CD4-positive, alpha-beta T cell treated with Interferon gamma for 1 hour (primary cell): ENCODE measurements at regions not wholly inside any gene's neighbourhood (a gene's known extent, or its start where the extent isn't known, plus 50 kb on each side); places are given as distances from the start of the nearest gene placed in this dataset.

Experiments used
- DNase-seq: peaks from one replicate; pipeline ENCODE4 v3.0.0-alpha.2; 2020

DNA sequence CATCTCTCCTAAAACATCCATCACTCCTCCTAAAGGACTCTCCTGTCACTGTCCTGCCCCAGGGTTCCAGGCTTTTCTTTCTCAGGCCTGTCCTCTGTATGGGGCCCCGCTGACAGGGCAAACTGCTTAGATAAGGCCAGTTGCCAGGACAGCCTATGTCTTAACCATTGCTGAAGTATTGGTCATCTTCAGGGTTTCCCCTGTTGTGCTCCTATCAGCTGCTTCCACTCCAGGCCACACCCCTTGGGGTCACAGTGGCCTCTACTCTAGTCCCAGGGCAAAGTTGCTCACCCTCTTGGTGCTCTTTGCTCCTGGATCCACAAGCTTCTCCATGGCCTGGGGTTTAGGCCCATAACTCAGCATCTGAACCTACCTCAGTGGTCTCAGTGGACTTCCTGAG, 138.0 kb upstream of the PJA1 start:
- DNase-seq = no peak

DNA sequence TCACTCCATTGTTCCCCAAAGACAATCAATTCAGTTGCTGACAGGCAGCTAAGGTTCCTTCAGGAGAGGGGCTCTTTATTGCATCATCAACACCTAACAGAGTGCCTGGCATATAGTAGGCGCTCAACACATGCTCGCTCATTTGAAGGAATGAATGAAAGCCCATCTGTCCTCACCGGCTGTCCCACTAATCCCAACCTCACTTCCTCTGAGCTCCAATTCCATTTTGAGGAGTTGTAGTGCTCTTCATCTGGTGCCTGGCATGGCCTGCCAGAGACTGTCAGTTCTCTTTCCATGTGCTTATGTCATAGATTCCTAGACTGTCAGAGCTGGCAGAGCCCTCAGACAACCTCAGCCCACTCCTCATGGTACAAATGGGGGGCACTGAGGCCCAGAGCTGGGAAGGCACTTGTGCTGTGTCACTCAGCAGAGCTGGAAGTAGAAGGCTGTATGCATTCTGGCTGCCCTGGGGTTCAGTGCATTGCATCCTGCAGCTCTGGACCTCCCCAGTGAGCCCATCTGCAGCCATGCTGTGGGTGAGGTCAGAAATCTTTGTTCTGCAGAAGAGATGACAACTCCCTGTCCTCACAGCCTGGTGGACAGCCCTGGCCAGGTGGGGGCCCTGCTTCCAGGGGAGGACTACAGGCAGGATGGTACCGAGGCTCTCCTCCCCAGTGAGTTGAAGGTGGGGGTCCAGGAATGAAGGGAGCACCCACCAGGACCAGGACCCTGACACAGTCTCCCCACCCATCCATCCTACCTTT, 134.9 kb upstream of the PJA1 start:
- no peak for DNase-seq

DNA sequence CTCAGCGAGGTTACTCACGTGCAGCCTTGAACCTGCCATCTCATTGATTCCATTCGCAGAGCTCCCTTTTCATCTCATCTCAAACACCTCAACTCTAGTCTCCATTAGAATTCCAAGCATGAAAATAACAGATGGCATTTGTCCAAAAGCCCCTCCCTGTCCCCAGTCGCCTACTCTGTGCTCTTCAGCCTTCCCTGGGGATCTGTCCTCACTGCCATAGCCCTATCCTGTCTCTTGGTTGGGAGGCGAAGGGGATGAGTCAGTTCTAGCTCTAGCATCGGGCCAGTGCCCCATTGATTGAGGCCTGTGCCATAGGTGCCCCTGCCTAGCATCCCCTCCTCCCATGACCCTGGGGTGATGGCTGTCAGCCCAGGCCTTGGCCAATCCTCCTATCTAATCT, 134.0 kb upstream of the PJA1 start:
- DNase-seq = no peak

DNA sequence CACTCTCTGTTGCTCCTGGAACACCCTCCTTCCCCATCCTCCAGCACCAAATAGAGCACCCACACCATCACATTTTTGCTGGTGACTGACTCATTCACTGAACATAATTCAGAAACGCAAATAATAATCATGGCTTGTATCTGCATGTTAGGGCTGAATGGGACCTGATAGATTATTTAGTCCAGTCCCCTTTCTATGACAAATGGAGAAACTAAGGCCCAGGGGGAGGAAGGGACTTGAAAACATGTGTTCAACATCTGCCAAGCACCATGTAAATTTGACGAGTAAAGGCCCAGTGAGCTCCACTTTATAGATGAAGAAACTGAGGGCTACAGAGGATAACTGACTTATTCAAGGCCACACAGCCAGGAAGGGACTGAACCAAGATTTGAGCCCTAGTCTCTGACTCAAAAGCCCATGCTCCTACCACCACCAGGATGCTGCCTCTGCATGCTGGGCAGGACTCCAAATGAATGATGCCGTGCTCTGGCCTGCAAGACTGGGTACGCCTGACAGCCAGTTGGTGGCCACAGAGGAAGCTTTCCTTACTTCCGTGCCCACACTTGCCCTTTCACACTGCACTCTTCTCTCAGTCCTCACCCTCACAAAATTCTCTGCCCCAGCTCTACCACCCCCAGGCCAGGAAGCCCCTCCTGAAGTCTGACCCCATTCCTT, 133.3 kb upstream of the PJA1 start:
- no peak for DNase-seq

DNA sequence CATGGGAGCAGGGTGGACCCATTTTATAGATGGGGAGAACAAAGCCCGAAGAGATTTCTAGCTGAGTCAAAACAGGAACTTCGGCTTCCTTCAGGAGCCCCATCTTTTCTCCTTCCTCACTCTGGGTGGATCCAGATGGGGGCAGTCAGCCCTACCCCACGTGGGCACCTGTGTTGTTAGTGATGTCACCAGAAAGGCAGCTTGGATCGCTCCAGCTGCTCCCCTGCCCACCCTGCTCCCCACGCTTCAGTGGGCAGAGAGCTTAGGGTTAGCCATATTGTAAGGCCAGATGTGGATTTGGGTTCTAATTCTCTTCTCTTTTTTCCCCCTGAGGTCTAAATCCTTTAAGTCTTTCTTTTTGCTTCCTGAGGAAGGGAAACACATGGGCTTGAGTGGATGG, 132.3 kb upstream of the PJA1 start:
- no peak for DNase-seq

DNA sequence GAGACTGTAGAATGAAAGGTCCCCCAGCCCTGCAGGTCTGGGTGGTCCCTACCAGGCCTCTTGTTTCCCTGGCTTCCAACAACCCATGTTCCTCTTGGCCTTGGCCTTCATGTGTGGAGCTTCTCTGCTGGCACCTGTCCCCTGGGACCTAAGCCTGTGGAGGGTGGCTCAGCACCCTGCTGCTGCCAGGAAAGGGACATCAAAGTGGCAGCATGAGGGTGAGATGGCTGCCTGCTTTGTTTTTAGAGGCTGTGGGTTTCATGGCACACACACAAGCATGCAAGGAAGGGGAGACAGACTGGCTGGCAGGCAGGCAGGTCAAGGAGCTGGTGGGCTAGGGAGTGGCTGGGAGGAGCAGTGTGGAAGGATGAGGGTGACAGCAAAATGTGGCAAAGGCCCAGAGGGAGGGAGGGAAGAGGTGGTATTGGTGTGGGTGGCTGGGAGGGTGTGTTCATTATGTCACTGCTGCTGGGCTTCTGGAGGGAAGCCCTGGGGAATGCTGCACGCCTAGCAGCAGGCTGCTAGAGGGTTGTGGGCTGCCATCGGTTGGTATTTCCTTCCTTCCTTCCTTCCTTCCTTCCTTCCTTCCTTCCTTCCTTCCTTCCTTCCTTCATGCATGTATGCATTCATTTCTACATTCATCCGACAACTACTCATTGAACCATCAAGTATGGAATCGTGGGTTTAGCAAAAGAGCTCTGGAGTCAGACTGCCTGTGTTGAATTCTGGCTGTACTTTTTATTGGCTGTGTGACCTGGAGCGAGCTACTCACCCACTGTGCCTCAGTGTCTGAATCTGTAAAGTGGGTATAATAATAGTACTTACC, 128.7 kb upstream of the PJA1 start:
- DNase-seq = no peak

DNA sequence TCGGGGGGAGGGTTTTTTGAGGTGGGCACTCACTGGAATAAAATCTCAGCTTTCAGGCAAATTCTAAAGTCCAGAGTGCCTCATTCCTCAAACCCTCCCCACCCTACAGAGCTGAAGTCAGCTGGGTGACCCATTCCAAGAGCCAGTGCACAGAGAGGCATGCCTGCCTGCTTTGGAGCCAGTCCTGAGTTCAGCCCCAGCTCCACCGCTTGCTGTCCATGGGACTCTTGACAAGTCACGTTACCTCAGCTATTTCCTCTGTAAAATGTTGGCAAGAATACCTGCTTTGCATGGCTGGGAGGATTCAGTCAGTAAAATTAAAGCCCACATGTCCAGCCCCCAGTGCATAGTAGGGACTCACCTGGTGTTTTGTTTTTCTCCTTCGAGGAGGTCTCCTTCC, 125.9 kb upstream of the PJA1 start:
- DNase-seq = no peak

DNA sequence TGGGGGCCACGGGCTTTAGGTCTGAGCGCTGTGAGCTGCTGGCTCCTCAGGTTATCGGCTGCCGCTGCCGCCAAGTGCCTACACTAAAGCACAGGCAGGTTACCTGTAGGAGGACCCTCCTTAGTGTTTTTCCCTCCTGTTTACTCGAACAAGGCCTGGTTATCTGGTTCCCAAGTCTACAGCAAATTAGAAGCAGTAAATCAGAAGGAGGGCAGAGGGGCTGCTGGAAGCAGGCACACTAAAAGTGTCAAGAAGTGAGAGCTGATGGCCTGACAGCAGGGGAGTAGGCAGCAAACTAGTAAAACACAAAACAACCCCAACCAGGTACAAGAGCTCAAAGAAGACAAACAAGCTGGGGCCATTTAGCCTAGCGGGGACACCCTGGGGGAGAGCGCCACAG, 125.0 kb upstream of the PJA1 start:
- DNase-seq = no peak

DNA sequence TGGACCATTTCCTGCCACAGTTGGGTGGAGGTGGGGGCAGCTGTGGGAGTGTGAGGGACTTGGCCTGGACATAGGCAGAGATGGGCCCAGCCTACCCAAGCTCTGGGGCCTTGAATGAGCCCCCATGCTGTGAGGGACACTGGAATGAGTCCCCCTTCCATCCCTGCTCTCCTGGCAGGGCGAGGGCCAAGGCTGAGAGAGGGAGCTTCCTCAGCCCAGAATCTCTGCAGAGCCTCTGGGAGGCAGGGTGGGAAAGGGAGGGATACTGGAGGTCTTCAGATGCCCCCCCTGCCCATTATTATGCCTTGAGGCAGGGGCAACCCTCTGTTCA, 124.5 kb upstream of the PJA1 start:
- DNase-seq = no peak

DNA sequence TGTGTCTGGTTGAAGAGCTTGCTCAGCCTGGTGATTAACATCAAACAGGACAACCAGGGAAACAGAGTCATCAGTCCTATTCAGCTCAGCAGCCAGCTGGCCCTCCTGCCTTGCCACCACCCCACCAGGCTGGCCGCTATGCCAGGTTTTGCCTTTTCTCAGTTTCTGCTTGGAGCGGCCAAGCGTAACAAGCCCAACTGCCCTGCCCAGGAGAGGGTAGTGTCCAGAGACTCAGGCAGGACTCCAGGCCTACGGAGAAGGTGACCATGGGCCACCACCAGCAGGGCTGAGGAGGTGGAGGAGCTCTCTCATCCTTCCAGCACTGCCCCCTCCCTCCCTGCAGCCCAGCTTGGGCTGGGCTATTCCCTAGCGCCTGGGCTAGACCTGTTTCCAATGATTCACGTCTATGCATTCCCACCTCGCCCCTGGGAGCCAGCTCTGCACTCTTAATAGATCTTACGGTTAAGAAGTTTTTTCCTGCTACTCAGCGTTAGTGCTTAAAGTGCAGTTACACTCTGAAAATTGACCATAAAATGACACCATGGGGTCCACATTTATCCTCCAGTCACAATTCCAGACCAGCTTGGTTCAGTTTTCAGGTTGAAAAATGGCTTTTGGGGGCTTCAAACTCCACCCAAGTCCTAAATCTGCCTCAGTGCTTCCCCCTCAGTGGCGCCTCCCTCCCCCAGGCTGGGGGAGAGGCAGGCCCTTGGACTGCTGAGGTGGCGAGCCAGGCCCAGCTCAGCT, 124.0 kb upstream of the PJA1 start:
- DNase-seq = no peak

DNA sequence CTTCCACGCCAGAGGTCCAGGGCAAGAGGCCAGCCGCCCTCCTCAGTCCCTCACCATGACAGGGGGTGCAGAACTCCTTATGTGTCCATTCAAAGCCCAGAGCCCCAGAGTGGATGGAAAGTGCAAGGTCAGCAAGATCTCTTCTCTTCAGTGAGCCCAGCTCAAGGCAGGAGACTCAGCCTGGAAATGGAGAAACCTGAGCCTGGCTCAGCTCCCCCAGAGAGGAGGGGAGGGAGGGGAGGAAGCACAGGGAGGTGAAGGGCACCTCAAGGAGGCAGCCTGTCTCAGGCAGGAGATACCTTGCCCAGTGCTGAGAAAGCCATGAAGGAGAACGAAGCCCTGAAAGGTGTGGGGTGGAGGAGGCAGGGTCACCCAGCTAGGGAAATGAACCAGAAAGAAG, 121.8 kb upstream of the PJA1 start:
- no peak for DNase-seq

DNA sequence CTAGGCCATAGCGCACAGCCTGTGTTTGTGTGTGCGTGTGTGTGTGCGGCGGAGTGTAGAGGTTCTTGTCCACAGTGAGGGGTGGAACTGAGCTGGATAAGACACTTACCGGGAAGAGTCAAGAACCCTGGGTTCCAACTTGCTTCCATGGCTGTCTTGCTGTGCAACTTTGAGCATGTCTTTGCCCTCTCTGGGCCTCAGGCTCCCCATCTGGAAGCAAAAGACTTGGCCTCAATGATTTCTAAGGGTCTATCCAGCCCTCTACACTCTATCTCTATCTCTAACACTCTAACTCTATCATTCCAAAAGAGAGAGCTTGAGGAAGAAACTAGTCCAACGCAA, 121.3 kb upstream of the PJA1 start:
- no peak for DNase-seq

DNA sequence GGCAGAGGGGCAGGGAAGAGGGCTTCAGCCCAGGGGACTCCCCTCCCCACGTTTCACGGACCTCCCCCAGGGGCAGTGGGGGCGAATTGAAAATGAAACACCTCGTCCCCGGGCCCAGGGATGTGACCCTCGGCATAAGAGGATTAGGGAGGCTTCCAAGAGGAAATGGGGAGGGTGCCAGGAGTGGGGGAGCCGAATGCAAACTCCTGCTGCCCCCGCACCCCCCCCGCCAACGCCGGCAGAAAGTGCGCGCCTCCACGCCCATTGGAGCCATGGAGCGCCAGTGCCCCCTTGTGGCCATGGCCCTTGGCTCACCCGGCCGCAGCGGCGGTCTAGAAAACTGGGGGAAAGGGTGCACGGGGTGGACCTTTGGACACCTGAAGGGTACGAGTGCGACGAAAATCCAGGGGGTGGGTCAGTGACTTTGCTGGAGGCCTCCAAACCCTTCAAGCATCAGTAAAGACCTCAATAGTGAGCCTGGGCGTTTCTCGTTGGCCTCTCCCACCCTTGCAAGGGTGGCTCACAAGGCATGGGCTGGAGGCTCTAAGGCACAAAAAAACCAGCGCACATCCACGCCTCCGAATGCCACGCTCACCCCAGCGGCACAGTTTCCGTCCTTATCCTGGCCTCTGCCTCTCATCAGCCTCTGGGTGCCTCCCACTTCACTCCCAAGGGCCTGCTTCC, 120.8 kb upstream of the PJA1 start:
- peak; percentile 20 for DNase-seq

DNA sequence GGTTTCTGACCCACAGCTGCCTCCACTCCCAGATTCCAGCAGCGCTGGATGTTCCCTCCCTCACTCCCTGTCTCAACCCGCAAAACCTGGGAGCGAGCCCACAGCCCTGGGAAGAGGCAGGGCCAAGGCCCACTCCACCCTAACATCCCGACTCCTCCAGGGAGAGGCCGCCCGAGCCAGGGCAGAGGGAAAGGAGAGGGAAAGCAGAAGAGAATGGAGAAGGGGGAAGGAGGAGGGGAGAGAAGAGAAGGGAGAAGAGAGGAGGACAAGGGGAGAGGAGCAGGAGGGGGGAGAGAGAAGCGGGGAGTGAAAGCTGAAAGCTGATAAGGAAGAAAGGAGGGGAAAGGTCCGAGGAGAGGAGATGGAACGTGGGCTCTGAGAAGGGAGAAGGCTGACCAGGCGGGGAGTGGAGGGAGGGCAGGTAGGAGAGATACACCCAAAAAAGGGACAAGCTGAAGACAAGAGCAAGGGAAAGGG, 120.2 kb upstream of the PJA1 start:
- no peak for DNase-seq

DNA sequence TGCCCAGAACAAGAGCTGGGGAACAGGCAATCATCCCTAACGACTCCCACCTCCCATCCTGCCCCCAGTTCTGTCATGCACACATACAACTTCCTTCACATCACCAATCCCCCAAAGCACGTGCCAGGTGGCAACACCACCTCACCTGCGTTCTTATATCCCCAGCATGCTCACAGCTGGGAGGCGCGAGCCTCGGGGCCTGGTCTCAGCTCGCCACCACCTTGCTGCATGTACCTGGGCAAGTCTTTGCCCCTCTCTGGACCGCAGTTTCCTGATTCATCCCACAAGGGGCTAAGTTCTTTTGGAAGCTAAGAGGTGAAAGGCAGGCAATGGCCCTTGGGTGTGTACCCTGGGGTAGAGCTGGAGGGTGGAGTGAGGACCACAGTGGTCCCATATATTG, 119.2 kb upstream of the PJA1 start:
- no peak for DNase-seq

DNA sequence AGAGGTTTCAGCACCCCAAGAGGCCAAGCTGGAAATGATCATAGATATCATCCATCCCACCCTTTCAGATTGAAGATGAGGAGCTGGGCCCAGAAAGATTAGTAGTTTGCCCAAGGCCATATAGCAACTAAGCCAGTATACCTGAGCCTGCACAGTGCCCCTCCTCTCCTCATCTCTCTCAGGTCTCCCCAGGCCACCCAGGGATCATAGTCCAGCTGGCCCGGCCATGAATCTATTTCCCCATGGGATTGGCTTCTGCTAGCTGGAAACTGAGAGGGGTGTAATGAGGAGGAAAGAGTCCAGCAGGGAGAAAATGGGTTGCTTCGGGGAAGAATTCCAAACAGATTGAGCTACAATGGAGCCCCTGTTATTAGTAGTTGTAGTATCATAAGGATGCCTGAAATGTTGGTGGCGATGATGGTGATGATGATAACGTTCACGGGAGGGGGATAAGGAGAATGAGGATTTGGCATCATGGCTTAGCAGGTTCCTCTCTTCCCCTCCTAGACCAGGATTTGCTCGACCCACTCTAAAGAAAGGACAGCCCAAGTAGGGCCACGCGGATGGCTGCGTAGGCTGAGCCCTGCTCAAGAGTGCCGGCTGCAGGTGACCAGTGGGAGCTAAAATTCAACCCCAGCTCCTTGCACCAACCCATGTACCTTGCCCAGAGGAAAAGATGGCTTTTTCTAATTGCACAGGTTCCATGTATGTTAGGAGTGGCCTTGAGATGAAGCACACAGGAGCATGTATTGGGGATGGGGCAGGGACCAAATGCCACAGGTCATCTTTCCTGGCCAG, 117.8 kb upstream of the PJA1 start:
- DNase-seq = no peak

DNA sequence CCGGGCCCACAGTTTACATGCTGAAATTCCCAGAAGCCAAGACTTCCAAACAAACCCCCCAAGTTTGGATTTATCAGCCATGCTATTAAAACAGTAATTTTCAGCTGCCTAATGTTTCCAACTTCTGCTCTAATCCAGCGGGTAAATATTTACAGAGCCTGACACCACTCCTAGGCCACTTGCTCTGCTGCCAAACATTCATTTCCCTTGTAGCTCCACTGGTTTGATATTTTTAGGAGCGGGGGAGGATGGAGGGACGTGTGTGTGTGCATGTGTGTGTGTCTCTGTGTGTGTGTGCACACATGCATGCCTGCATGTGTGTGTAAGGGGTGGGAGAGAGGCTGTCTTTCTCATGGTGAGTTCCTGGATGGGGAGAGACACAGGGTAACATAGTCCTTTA, 115.7 kb upstream of the PJA1 start:
- DNase-seq = no peak

DNA sequence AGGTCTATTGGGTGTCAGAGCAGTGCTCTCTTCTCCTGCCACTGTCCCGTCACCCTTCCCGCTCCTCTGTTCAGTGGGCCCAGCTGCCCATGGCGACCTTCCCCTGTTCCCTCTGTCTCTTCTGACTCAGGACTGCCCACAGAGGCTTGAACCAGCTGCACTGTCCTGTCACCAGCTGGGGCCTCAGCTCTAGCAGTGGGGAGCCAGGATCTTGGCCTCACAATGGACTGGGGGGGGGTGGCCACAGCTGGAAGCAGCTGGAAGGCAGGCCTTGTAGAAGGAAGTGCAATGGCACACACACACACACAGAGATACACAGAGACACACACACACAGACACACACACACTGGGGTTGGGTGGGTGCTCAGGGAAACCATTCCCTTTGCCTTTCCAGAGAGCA, 114.0 kb upstream of the PJA1 start:
- DNase-seq = no peak

DNA sequence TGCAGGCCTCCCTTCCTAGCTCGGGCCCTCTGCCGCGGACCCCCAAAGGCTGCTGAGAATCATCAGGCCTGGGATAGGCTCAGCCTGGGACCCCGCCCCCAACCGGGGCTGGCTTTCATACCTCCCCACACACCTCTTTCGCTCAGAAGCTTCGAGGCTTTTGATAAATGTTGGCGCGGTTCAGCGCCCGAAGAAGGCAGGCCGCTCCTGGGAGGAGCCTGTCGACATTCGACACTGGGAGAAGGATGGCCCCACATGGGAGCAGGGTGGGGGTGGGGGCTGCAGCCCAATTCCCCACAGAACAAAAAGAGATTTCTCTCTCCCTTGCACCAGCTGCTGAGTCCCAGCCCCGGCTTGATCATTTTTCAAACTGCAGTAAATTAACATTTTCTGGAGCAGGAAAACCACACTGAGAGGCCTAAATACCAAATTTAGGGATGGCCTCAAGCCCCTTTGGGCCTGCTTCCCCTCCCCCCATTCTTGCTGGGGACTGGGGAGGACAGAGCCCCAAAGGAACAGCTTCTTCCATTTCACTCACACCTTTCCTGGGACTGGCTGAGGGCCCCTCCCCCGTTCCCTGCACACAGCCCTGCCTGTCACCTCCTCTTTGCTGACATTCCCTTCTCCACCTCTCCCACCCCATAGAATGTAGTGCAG, 112.9 kb upstream of the PJA1 start:
- no peak for DNase-seq

DNA sequence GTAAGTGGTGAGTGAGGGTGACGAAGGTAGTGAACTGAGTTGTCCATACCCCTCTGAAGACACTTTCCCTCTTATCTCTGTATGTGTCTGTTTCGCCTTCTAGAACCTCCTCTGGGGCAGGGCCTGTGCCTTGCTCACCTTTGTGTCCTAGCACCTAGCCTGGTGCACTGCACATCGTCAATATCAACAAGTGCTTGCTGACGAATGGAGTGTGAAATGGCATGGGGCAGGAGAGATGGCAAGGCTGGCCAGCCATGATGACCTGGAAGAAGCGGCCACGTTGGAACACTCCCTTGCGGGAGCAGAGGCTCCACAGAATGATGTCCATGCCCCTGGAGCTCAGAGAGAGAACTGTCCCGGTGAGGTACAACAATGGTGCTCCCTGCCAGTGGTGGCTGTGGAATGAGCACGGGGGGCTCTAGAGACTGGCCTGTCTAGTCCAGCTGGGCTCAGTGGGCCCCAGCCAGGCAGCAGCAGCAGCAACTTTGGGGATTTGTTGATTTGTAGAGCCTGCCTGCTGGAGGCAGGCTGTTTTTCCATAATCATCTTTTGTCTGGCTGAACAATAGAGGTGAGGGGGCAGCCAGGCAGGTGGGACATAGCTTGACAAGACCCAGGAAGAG, 112.2 kb upstream of the PJA1 start:
- DNase-seq = no peak

DNA sequence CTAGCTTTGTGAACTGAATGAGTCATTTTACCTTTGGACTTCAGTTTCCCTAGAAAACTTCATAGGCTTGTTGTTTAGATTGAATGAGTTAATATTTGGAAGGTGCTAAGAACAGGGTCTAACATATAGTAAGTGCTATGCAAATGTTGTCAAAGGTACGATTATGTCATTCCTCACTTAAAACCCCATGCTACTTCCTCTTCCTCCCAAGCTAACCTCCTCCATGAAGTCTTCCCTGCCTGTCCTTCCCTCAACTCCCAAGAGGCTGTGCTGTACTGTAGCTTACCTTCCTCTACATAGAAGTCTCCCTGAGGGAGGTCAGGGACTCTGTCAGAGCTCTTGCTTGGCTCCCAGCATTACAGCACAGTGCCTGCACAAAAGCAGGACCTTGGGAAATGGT, 103.4 kb upstream of the PJA1 start:
- no peak for DNase-seq
